ENCODE measurements at regions not wholly inside any gene's neighbourhood (a gene's known extent, or its start where the extent isn't known, plus 50 kb on each side); places are given as distances from the start of the nearest gene placed in this dataset.
A peak's percentile ranks its signal among the peaks of the same experiment; 100 is the strongest.
"Not testable (repeated sequence)": the region's sequence is repeated elsewhere in the genome, so short reads cannot be mapped to it uniquely, and the experiment has no call there.

DNA sequence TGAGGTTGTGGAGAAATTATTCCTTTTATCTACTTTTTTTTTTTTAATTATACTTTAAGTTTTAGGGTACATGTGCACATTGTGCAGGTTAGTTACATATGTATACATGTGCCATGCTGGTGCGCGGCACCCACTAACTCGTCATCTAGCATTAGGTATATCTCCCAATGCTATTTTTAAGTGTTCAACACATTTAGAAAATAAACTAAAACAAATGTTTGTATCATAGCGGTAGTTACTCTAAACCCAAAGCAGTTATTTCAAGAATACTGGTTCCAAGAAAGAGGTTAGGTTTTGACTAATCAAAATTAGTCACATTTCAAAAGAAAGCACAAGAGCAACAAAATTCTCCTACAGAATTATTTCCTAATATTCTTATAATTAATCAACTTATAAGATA is 119.5 kb upstream of the SEM1 start:
- not testable (repeated sequence) for DNase-seq

DNA sequence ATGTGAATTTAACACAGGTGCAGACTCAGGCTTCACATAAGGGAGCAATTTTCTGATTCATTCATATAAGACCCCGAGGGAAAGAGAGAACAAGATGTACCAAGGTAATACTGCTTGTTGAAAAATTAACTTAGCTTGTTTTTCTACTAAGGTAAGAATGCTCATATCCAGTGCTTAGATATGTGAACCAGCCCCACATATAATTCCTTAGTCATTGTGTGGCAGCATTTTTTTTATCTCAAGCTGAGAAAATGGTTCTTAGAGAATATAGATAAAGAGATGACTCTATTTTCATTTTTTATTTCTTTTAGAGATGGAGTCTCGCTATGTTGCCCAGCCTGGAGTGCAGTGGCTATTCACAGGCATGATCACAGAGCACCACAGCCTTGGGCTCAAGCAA is 121.8 kb upstream of the SEM1 start:
- no peak for DNase-seq

DNA sequence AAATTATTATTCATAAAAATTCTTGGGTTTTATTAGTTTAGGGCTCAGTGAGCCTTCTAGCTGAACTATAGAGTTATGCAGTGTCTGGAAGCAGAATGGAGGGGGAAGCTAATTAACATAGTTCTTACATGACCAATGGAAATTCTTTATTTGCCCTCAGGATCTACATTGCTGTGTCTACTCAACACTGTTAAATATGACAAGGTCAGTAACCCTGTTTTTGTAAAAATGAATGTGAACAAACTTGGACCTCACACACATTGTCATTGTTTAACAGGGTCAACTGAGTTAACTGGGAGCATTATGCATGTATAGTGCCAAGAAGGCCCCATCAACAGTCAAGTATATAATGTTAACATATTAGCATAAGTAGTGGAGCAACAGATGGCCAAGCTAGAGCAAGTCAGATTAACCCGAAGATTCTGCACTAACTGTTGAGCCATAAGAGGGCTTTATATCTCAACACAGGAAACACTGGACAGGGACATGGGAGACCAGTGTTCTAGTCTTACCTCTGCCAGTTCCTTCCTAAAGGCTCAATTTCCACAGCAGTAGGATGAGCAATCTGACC is 122.5 kb upstream of the SEM1 start:
- no peak for DNase-seq

DNA sequence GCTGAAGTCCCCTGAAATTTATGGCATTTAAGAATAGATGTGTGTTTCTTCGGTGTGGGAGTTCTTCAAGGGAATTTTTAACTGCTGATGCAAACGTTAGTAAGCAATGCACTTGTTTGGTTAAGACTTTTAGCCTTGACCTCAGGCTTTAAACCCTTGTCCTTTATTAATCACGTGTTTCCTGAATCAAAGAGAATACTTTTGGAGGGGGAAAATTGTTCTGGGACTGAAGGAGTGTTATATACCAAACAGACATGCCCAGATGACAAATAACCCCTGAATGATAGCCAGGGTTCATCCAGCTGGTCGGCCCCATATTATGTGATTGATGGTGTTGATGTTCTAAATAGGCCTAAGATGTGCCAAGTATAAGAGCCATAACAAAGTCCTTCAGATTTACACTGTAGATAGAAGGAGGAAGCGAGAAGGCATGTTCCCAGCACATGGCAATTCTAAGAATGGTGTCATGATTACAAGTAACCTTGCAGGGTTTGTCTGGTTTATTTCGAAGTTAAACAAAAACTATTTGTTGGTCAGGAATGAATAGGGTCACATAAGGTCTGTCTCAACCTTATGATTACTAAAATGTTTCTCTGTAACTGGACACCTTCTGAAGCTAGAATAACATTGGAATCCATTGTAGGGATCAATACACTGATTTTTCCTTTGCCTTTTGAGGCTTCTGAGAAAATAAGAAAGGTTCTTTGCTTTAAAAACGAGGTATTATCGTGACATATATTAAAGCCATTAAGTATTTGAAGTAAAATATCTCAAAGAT is 124.2 kb upstream of the SEM1 start:
- DNase-seq, result no peak

DNA sequence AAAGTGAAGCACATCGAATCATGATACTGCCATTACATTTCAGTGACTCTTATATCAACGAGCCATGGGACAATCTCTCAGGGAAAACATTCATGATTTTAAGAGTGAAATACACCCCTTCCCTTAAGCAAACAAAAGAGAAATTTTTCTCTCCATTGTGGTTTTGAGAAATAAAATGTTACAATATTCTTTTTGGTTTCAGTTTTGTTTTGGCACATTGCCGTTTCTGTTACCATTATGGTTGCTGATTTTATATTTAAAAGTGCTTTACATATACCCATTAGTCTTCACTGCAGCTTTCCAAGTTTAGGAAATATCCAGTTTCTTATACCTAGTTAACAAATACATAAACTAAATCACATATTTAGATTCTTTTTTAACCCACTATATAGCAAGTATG is 126.8 kb upstream of the SEM1 start:
- DNase-seq, result no peak

DNA sequence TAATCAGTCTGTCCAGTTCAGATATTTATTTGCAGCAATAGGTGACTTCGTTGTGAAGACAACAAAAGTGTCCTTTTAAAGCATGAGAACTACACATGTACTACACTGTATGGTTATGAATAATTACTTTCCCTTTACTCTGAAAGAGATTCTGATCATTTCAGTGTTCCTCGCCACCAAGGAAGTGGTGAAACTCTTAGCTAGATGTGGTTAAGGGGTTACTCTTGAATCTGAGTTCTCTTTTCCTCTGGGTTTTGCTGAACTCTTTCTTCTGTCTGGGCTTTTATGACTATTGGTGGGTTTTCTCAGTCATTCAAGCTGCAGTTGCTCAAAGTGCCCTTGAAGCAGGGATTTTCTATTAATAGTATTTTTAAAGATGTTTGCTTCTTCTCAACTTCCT is 127.9 kb upstream of the SEM1 start:
- peak; percentile 14 for DNase-seq

DNA sequence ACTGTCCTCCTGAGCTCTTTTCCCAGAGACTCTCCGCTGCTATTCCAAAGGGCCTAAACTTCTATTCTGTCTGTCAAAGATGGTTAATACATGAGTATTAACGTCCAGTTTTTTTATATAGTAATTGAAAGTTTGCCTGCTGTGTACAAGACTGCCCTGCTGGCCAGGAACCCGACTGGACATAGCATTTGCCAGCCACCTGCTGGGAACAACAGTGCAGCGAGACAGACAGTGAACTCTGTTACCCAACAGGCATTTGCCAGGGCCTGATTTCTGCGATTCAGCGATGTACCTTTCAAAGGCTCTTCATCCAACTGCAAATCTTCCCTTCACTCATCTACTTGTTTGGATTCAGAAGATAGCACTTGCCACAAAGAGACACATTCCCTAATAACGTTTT is 128.8 kb upstream of the SEM1 start:
- DNase-seq, result no peak

DNA sequence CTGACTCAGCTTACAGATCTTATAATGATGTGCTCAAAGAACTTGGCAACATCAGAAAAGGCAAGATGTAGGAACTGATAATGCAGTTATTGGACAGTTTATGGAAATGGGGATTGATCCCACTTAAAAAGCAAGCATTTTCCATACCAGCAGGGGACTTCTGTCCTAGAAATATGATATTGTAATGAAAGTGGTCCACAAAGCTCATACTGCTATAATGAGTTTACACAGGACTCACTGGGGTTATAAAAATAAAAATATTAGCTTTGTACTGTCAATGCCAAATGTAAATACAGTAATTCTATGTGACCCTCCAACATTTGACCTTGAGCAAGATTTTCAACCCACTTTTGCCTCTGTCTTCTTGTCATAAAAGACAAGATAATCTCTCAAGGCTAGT is 145.5 kb upstream of the SEM1 start:
- DNase-seq, result no peak

DNA sequence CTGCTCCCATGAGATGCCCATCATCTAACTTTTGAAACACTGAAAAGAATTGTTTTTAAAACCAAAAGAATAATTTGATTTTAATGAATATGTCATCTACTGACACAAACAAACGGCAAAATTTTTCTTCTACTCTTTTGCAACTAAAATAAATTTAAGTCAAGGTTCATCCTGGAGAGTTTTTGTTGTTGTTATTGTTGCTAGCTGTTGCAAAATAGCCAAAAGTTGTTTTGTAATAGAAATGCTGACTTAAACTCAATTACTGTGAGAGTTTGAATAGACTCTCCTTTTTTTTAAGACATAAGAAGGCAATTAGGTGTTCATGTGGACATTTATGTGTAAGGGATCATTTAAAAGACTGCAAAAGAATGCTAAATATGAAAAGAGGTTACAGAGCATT is 146.0 kb upstream of the SEM1 start:
- no peak for DNase-seq

DNA sequence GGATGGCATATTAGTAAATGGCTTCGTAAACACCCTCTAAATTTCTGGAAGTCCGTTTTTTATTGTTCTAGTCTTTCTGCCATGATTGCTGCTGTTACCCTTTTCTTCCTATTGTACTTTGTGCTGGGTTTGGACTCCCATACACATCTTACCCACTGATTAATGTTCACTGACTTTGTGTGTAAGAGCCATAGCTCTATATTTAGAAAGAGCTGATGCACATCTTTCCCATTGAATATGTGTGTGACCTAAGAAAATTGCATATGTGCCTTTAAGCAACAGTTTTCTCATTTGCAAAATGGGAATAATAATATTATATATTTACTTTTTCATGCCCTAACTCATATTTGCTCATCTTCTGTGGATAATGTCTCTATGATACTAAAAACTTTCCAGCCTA is 135.8 kb upstream of the DLX6 start:
- DNase-seq, result no peak

DNA sequence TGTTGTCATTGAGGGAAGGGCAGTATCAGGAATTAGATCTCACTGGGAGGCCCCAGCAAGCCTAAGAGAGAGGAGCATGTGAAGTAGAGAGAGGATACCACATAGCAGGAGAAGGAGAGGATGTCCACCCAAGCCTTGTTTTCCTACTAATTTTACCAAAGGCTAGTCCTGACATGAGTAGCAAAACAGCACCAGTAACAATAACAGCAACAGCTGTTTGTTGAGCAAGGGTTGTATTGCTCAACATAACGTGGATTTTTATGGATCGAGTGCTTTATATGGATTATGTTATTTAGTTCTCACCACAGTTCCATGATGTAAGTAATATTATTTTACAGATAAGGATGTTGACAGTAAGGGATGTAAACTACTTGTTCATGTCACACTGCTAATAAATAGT is 135.2 kb upstream of the DLX6 start:
- DNase-seq, result no peak

DNA sequence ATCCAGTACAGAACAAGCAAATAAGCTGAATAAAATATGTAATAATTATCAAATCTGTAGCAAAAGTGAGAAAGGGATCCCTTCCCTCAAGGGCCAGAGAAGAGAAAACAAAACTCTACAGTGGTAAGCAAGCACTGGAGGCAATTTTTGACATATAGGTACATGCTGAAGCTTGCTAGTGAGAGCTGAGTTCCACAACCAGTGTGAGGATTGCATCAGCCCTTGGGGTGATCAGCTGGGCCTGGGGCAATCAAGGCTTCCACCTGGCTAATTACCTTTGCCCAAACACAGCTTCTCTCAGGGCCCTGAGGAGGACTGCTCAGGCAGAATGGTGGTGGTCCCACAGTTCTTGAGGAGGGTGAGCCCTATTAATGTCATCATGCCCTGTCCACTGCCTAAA is 134.4 kb upstream of the DLX6 start:
- DNase-seq, result no peak

DNA sequence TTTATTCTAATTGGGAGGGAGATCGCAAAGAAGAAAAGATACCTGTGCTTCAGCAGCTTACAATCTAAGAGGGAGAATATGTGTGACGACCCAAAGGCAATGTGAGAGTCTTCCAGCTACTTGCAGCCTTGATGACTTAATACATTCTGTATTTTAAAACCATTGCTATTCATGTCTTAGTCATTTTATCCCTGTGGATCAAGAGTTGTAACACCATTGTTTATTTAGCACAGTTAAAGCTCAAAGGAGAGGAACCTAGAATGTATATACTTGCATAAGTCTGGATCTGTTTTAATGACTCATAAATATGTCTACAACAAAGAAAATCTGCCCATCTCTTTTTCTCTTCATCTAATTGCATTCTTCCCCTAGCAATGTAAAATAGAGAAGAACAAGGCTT is 117.9 kb upstream of the DLX6 start:
- DNase-seq, result no peak

DNA sequence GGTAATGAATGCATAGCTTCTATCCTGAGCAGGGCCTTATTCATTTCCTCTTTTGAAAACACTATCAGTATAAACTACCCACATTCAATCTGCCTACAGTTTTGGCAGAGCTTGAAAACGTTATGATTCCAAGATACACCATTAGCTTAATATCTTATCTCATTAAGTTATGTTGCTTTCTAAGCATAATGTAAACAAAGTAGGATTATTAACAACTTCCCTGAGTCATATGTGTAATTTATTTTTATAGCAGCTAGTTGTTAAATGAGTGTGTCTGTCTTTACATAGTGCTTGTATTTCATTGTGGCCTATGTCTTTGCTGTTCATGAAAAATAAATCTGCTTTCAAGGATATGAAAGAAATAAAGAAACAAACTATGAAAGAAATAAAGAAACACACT is 106.2 kb upstream of the DLX6 start:
- no peak for DNase-seq

DNA sequence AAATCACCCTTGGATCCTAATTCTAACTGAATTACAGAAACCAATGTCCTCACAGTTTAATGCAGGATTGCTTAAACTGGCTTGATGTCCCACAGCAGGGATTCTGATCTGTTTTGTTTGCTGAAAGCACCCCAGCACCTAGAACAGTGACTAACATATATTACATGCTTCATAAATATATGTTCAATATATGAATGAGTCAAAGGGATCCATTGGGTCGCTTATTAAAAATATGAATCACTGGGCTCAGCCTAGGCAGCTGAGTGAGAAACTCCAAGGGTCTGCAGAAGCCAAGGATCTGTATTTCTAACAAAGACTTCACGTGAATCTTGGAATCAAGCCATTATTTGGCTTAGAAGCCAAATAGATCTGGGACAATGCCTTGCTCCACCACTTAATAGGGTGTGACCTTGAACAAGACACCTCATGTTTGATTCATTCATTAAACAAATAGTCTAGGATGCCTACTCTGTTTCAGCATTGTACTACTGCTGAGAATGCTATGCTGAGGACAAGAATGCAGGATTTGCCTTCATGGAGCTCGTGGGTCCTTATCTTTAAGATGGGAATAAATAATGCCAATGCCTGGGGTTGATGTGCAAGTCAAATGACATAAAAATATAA is 103.4 kb upstream of the DLX6 start:
- DNase-seq, result no peak

DNA sequence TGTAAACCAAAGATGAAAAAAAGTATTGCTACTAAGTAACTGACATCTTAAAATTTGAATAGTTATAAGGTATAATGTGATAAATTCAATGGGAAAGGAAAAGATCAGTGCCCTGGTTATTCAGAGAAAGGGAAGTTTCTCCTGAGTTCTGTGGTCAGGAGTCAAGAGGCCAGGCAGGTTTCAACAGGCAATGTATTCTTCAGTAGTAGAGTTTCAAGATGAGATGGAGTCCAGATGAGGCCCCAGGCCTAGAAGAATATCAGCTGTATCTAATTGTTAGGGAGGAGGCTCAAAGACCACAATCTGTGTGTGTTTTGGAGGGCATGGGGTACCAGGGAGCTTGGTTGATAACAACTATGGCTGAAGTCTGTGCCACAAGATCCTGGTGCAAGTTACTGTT is 101.4 kb upstream of the DLX6 start:
- DNase-seq, result no peak

DNA sequence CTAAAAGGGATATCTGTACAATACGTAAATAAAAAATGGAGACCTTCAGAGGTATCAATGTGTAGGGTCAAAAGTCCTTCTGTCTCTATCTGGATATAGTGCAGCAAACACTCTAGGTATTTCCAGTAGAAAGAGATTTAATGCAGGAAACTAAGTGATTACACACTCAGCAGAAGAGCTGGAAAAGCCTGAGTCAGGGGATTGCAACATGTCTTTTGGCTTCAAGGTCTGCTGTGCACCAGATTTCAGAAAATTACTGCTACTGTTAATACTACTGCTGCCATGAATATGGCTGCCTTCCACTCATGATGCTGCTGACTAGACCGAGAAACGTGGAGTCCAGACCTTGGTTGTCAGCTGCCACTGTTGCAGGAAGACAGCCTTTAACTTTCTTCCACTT is 94.9 kb upstream of the DLX6 start:
- no peak for DNase-seq

DNA sequence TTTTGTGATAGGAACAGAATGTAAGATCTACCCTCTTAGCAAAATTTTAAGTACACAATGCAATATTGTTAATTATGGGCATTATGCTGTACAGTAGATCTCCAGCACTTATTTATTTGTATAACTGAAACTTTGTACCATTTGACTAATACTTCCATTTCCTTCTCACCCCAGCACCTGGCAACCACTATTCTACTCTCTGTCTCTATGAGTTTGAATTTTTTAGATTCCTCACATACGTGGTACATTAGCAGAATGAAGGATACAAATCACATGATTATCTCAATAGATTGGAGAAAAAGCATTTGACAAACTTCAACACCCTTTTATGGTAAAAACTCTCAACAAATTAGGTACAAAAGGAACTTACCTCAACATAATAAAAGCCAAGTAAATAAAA is 90.3 kb upstream of the DLX6 start:
- no peak for DNase-seq

DNA sequence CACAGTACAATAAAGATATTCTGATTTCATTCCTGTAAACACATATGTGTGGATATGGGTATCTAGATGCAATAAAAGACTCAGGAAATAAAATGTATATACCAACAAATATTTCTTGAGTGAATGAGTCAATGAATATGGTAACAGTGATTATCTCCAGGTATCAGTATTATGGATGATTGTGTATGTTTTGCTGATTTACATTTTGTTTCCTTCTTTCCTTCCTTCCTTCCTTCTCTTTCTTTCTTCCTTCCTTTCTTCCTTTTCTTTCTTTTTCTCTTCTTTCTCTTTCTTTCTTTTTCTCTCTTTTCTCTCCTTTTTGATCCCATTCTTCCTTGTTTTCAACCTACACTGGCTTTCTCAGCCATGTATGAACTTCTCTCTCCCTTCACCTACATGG is 85.3 kb upstream of the DLX6 start:
- no peak for DNase-seq

DNA sequence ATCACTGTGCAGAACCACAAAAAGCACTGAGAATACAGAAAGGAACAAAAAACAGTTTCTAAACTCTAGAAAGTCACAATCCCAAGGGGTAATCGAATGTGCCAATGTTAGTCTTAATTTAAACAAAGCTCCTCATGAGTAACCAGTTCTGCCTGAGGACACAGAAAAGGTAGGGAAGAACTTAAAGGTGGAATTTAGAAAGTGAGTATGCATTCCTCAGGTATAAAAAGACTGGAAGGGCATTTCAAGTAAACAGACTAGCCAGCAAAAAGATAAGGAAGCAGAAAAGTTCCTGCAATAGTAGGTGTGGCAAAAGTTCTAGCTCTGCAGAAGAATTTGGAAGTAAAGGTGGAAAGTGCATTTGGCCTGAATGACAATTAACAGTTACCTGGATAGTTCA is 84.6 kb upstream of the DLX6 start:
- DNase-seq, result no peak

DNA sequence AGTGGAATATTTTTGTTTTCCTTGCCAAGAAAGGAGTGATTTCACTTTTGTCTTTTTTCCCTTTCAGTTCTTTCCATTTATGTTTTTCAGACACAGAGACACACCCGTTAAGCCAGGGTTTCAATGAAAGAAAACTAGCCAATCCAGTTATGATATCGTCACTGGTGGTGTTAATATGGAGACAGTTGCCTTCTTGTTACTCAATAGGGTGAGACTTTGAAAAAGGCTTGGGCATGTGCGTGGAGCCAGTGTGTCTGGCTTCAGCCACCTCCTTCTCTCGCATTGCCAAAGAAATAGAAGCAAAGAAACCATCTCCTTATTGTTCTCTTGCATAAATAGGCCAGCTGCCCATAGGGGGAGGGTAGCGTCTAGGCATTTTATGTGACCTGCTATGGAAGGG is 84.1 kb upstream of the DLX6 start:
- no peak for DNase-seq

DNA sequence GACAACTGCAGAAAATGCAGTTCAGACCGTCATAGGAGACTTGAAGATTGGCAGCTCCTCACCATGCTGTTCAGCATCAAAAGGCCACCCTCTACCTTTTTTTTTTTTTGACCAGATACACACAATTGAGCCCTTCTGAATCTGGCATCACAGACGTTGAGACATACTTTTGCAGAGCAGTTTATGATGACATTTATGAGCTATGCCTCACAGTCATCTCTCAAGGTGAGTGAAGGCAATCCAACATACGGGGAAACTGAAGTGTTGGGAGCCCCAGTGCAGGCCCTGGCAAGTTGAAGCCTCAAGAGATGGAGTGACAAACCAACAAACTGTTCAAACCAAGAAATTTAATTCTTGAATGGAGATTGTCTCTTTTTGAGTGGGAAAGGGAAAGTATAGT is 83.6 kb upstream of the DLX6 start:
- DNase-seq, result no peak

DNA sequence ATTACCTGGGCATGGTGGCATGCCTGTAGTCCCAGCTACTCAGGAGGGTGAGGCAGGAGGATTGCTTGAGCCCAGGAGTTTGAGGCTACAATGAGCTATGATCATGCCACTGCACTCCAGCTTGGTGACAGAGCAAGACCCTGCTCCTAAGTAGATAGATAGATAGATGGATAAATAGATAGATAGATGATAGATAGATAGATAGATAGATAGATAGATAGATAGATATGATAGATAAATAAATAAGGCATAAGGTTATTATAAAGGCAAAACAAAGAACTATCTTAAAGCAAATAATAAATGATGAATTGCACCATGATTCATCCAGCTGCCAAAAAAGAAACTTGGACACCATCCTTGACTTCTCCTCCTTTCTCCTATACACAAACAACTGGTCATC is 82.0 kb upstream of the DLX6 start:
- not testable (repeated sequence) for DNase-seq

DNA sequence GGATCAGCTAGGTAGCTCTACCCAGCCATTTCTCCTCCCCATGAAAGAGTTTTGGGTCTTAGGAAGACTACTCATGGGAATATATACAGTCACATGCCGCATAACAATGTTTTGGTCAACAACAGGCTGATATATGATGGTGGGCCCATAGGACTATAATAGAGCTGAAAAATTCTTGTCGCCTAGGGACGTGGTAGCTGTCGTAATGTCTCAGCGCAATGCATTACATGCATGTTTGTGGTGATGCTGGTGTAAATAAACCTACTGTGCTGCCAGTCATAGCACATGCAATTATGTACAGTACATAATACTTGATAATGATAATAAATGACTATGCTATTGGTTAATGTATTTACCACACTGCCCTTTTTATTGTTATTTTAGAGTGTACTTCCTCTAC is 78.2 kb upstream of the DLX6 start:
- no peak for DNase-seq

DNA sequence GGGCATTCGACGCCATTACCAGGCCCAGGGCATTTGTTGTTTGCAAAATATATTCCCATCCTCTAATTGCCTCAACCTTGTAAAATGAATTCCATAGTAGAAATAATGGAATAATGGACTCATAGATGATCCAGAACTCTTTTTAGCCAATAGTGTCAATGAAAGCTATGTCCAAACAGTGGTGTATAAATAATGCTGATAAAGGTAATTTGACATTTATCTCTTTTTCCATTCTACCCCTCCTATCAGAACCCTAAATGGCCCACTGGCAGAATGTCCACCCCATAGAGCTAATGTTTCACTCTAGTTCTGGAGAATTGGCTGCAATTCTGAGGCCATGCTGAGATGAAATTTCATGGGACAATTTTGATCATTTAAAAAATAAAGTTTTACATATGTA is 76.4 kb upstream of the DLX6 start:
- no peak for DNase-seq
